ENCODE measurements at regions not wholly inside any gene's neighbourhood (a gene's known extent, or its start where the extent isn't known, plus 50 kb on each side); places are given as distances from the start of the nearest gene placed in this dataset.

DNA sequence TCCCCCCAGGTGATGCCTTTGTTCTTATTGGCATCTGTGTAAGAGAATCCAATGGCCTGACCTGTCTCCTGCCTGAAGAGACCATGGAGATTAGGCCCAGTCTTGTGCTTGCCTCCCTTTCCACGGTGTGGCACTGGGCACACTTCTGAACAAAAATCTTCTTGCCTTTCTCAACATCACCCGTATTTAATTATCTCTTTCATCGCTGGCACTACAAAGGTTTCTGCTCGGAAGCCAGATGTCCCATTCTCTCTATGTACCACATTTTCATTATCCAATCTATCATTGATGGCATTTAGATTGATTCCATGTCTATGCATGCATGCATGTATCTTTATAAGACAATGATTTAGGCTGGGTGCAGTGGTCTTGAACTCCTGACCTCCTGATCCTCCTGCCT, 74.3 kb downstream of the SLC25A15 start:
- CTCF ChIA-PET, result no interaction called here
- no peak overlapping the region for H3K4me3 Mint-ChIP-seq
- H3K36me3 Mint-ChIP-seq, result peaks cover 6% of the 10 kb centered on the region; the same call in 1 of the 2 replicates

DNA sequence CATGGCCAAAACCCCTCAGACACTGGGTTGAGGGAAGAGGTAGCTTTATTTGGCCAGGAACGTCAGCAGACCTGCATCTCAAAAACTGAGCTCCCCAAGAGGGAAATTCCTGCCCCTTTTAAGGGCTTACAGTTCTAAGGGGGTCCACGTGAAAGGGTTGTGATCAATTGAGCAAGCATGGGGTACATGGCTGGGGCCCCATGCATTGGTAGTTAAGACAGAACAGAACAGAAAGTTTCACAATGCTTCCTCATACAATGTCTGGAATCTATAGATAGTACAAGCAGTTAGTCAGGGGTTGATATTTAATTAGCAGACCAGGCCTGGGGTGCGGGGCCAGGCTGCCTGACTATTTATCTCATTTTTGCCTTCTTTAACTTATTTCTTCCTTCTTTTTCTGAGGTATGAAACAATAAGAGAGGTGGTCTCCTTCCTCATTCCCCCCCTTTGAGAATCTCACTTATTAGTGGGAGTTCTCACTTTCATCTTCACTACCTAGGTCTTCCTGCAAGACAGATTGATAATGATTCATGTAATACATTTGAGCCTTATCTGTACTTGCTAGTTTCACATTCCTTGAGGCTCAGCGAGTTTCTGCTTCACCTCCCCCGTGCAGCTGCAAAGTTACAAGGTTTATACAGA, 84.8 kb downstream of the SLC25A15 start:
- TF ChIP-seq, protein P1, sequence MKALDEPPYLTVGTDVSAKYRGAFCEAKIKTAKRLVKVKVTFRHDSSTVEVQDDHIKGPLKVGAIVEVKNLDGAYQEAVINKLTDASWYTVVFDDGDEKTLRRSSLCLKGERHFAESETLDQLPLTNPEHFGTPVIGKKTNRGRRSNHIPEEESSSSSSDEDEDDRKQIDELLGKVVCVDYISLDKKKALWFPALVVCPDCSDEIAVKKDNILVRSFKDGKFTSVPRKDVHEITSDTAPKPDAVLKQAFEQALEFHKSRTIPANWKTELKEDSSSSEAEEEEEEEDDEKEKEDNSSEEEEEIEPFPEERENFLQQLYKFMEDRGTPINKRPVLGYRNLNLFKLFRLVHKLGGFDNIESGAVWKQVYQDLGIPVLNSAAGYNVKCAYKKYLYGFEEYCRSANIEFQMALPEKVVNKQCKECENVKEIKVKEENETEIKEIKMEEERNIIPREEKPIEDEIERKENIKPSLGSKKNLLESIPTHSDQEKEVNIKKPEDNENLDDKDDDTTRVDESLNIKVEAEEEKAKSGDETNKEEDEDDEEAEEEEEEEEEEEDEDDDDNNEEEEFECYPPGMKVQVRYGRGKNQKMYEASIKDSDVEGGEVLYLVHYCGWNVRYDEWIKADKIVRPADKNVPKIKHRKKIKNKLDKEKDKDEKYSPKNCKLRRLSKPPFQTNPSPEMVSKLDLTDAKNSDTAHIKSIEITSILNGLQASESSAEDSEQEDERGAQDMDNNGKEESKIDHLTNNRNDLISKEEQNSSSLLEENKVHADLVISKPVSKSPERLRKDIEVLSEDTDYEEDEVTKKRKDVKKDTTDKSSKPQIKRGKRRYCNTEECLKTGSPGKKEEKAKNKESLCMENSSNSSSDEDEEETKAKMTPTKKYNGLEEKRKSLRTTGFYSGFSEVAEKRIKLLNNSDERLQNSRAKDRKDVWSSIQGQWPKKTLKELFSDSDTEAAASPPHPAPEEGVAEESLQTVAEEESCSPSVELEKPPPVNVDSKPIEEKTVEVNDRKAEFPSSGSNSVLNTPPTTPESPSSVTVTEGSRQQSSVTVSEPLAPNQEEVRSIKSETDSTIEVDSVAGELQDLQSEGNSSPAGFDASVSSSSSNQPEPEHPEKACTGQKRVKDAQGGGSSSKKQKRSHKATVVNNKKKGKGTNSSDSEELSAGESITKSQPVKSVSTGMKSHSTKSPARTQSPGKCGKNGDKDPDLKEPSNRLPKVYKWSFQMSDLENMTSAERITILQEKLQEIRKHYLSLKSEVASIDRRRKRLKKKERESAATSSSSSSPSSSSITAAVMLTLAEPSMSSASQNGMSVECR (CRISPR knock-in tag; IDR thresholded peaks at IDR 0.05; ENCODE audit: borderline replicate concordance), result no peak
- no peak for TF ChIP-seq STAT6 (CRISPR knock-in tag; conservative IDR thresholded peaks at IDR 0.05; ENCODE audit: low read depth)
- H3K27me3 Mint-ChIP-seq (ENCODE audit: low read depth), result peaks cover 3% of the 10 kb centered on the region
- POLR2A ChIA-PET, result no interaction called here
- ATAC-seq (no peak), DNase-seq (ENCODE audit: low spot score) (no peak)
- no peak overlapping the region for H3K4me3 Mint-ChIP-seq
- no peaks in the 10 kb centered on the region for H3K4me1 Mint-ChIP-seq
- peaks cover 59% of the 10 kb centered on the region for H3K9me3 Mint-ChIP-seq
- CTCF ChIA-PET, result no interaction called here
- H3K36me3 Mint-ChIP-seq, result peaks cover 53% of the 10 kb centered on the region
- H3K27ac Mint-ChIP-seq, result no peak overlapping the region

More for the DNA sequence above, 74.3 kb downstream of the SLC25A15 start:
- H3K27me3 Mint-ChIP-seq (ENCODE audit: low read depth), result peaks cover 6% of the 10 kb centered on the region; the same call in 1 of the 2 replicates
- ATAC-seq (no peak), DNase-seq (ENCODE audit: low spot score) (no peak)
- no peaks in the 10 kb centered on the region for H3K4me1 Mint-ChIP-seq
- peaks cover 18% of the 10 kb centered on the region for H3K9me3 Mint-ChIP-seq
- no peak overlapping the region for H3K27ac Mint-ChIP-seq
- POLR2A ChIA-PET, result interaction anchor here (1.0 kb wide), 1 partner anchor 33 kb away, joined by 3 read pairs; no protein-coding TSS in a partner anchor
- TF ChIP-seq CDX4 (CRISPR knock-in tag; IDR thresholded peaks at IDR 0.05; ENCODE audit: borderline replicate concordance) (no peak), MXD4 (CRISPR knock-in tag; IDR thresholded peaks at IDR 0.05; ENCODE audit: borderline replicate concordance) (no peak)
- TF ChIP-seq, protein P2, sequence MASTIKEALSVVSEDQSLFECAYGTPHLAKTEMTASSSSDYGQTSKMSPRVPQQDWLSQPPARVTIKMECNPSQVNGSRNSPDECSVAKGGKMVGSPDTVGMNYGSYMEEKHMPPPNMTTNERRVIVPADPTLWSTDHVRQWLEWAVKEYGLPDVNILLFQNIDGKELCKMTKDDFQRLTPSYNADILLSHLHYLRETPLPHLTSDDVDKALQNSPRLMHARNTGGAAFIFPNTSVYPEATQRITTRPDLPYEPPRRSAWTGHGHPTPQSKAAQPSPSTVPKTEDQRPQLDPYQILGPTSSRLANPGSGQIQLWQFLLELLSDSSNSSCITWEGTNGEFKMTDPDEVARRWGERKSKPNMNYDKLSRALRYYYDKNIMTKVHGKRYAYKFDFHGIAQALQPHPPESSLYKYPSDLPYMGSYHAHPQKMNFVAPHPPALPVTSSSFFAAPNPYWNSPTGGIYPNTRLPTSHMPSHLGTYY (CRISPR knock-in tag; IDR thresholded peaks at IDR 0.05), result no peak
- TF ChIP-seq, protein P3, sequence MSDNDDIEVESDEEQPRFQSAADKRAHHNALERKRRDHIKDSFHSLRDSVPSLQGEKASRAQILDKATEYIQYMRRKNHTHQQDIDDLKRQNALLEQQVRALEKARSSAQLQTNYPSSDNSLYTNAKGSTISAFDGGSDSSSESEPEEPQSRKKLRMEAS (CRISPR knock-in tag; IDR thresholded peaks at IDR 0.05), result no peak

DNA sequence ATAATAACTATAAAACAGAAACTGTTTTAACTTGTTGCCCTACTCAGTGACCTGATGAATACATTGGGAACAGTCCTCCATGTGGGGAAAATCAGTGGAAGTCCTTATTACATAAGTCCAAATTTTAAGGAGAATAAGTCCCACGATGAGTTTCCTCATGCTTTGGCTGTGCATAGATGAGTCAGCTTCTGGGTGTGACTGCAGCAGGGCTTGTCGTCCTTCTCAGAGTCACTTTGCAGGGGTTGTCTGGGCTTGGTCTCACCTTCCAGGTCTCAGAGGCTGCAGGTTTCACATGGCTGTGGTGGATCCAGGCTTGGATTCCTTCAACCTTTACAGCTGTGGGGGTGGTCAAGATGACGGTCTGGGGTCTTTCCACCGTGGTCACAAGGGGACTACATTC, 85.6 kb downstream of the SLC25A15 start:
- peaks cover 58% of the 10 kb centered on the region for H3K36me3 Mint-ChIP-seq
- peaks cover 3% of the 10 kb centered on the region for H3K27me3 Mint-ChIP-seq (ENCODE audit: low read depth)
- H3K4me3 Mint-ChIP-seq, result no peak overlapping the region
- POLR2A ChIA-PET, result no interaction called here
- CTCF ChIA-PET, result no interaction called here
- no peak overlapping the region for H3K27ac Mint-ChIP-seq
- no peak for ATAC-seq
- peaks cover 66% of the 10 kb centered on the region for H3K9me3 Mint-ChIP-seq
- DNase-seq (ENCODE audit: low spot score), result no peak
- H3K4me1 Mint-ChIP-seq, result no peaks in the 10 kb centered on the region
- TF ChIP-seq HMGA2 (CRISPR knock-in tag; IDR thresholded peaks at IDR 0.05) (no peak), JUN (CRISPR knock-in tag; IDR thresholded peaks at IDR 0.05) (no peak), IRF1 (CRISPR knock-in tag; IDR thresholded peaks at IDR 0.05) (no peak), NFATC4 (CRISPR knock-in tag; IDR thresholded peaks at IDR 0.05) (no peak), ZNF416 (CRISPR knock-in tag; IDR thresholded peaks at IDR 0.05) (no peak), AR (CRISPR knock-in tag; IDR thresholded peaks at IDR 0.05) (no peak), E2F1 (CRISPR knock-in tag; IDR thresholded peaks at IDR 0.05) (no peak), ZNF512 (CRISPR knock-in tag; IDR thresholded peaks at IDR 0.05; ENCODE audit: borderline replicate concordance) (no peak), EMX1 (CRISPR knock-in tag; IDR thresholded peaks at IDR 0.05) (no peak)

Data from WTC11 (cell line).